PC-3 (cell line): ENCODE measurements at regions not wholly inside any gene's neighbourhood (a gene's known extent, or its start where the extent isn't known, plus 50 kb on each side); places are given as distances from the start of the nearest gene placed in this dataset.

Experiments
- ATAC-seq: fragments of 200-7000 bp; cut with Tn5 transposase; 2 replicates; pipeline ENCODE4 v1.9.1; 2020; ENCODE audit warnings: mild to moderate bottlenecking, moderate library complexity
- BruUV-seq: library from RNA; stranded (reverse); fragments of 400-500 nt; replicated peaks from 2 replicates; lab custom pipeline; 2021; lab: Mats Ljungman, UMichigan
- CTCF ChIA-PET: fragments of 300-600 bp; sonication (Branson Sonifier 250); formaldehyde crosslinking; loops from one replicate; lab custom pipeline; 2022; ENCODE audit warnings: antibody characterized with exemption; lab: Charles Lee
- POLR2A ChIA-PET: fragments of 300-600 bp; sonication (Branson Sonifier 250); formaldehyde crosslinking; loops from one replicate; lab custom pipeline; 2022; ENCODE audit warnings: antibody characterized with exemption; ENCODE audit not compliant: unreplicated experiment; lab: Charles Lee
- DNase-seq: peaks from one replicate; pipeline ENCODE4 v3.0.0-alpha.2; 2015
- H2AFZ ChIP-seq: fragments of 300-600 bp; sonication (generic); 2 replicates; pipeline ENCODE4 v1.6.0; 2016; ENCODE audit warnings: antibody characterized with exemption, low read length
- H3F3A ChIP-seq: fragments of 300-600 bp; sonication (generic); one replicate; pipeline ENCODE4 v1.6.0; 2017; ENCODE audit warnings: antibody characterized with exemption, low read length, control low read depth, mild to moderate bottlenecking; ENCODE audit not compliant: unreplicated experiment
- H3K27ac ChIP-seq: fragments of 300-600 bp; sonication (generic); 2 replicates; pipeline ENCODE4 v1.5.1; 2016; ENCODE audit warnings: mild to moderate bottlenecking, low read length
- H3K27me3 ChIP-seq: fragments of 300-600 bp; sonication (generic); 2 replicates; pipeline ENCODE4 v1.6.1; 2016; ENCODE audit warnings: low read length, mixed read lengths
- H3K36me3 ChIP-seq: fragments of 300-600 bp; sonication (generic); 2 replicates; pipeline ENCODE4 v1.6.1; 2016; ENCODE audit warnings: low read depth, mixed run types, low read length, mixed read lengths
- H3K4me1 ChIP-seq: fragments of 300-600 bp; sonication (generic); 2 replicates; pipeline ENCODE4 v1.5.1; 2016; ENCODE audit warnings: low read length; ENCODE audit not compliant: insufficient read depth
- H3K4me2 ChIP-seq: fragments of 300-600 bp; sonication (generic); 2 replicates; pipeline ENCODE4 v1.6.0; 2016; ENCODE audit warnings: low read length
- H3K4me3 ChIP-seq: fragments of 300-600 bp; sonication (generic); 2 replicates; pipeline ENCODE4 v1.5.1; 2016; ENCODE audit warnings: mild to moderate bottlenecking, low read length, mixed read lengths
- H3K79me2 ChIP-seq: fragments of 300-600 bp; sonication (generic); 2 replicates; pipeline ENCODE4 v1.6.1; 2017; ENCODE audit warnings: low read length, mixed read lengths
- H3K9ac ChIP-seq: fragments of 300-600 bp; sonication (generic); 2 replicates; pipeline ENCODE4 v1.6.0; 2016; ENCODE audit warnings: mild to moderate bottlenecking, low read length
- H3K9me2 ChIP-seq: fragments of 300-600 bp; sonication (generic); replicated peaks from 2 replicates; pipeline ENCODE4 v1.6.1; 2016; ENCODE audit warnings: mixed run types, low read length, mixed read lengths
- H3K9me3 ChIP-seq: fragments of 300-600 bp; sonication (generic); 2 replicates; pipeline ENCODE4 v1.6.1; 2016; ENCODE audit warnings: low read length, mixed read lengths
- H4K20me1 ChIP-seq: fragments of 300-600 bp; sonication (generic); 2 replicates; pipeline ENCODE4 v1.6.1; 2016; ENCODE audit warnings: low read length, mixed read lengths
- CTCF ChIP-seq: fragments of 300-600 bp; sonication (generic); conservative IDR thresholded peaks from 2 replicates; pipeline ENCODE4 v1.5.1; 2017; ENCODE audit warnings: antibody characterized with exemption, low read depth, mild to moderate bottlenecking, low read length
- EZH2 ChIP-seq: fragments of 300-600 bp; sonication (generic); IDR thresholded peaks from one replicate; pipeline ENCODE4 v1.6.1; 2017; ENCODE audit warnings: antibody characterized with exemption, mild to moderate bottlenecking, low read length; ENCODE audit not compliant: unreplicated experiment
- EZH2phosphoT487 ChIP-seq: fragments of 300-600 bp; sonication (generic); IDR thresholded peaks from 2 replicates; pipeline ENCODE4 v1.6.1; 2018; ENCODE audit warnings: mild to moderate bottlenecking, antibody characterized with exemption, low read length, borderline replicate concordance
- intact Hi-C: fragments of 100-400 bp; cut with micrococcal nuclease; formaldehyde crosslinking; loops from 2 replicates; pipeline ENCODE4 v1.9.0; 2023

GRCh38 chr16:79543219-79543618, 57.3 kb downstream of the MAF start:
- Histone ChIP-seq H3K4me2 (no peak overlapping the region), H3K36me3 (no peaks in the 10 kb centered on the region), H2AFZ (no peak overlapping the region), H3K9me3 (no peaks in the 10 kb centered on the region), H4K20me1 (no peaks in the 10 kb centered on the region), H3K9me2 (no peaks in the 10 kb centered on the region), H3K4me1 (no peaks in the 10 kb centered on the region), H3K9ac (no peak overlapping the region), H3K79me2 (no peaks in the 10 kb centered on the region), H3K27ac (no peak overlapping the region), H3K27me3 (no peaks in the 10 kb centered on the region), H3K4me3 (no peak overlapping the region), H3F3A (no peaks in the 10 kb centered on the region)
- DNase-seq (no peak), ATAC-seq (no peak)
- no peak for TF ChIP-seq EZH2phosphoT487
- TF ChIP-seq CTCF = no peak
- no peak for TF ChIP-seq EZH2
- ChIA-PET CTCF (no interaction called here), POLR2A (no interaction called here)
- intact Hi-C loops = no loop called here
- no TSS peak for BruUV-seq

- H3K4me1 ChIP-seq = no peaks in the 10 kb centered on the region
- no peaks in the 10 kb centered on the region for H3K79me2 ChIP-seq
- no peaks in the 10 kb centered on the region for H3F3A ChIP-seq
- intact Hi-C loops = no loop called here
- no peak overlapping the region for H2AFZ ChIP-seq
- no peaks in the 10 kb centered on the region for H3K36me3 ChIP-seq
- no peak overlapping the region for H3K4me3 ChIP-seq
- no TSS peak for BruUV-seq
- ChIA-PET POLR2A (no interaction called here), CTCF (no interaction called here)
- no peak for DNase-seq
- TF ChIP-seq EZH2phosphoT487 (no peak), CTCF (no peak), EZH2 (no peak)
- no peak overlapping the region for H3K4me2 ChIP-seq
- no peak overlapping the region for H3K9ac ChIP-seq
- H3K9me3 ChIP-seq = no peaks in the 10 kb centered on the region
- H3K27ac ChIP-seq = no peak overlapping the region
- H4K20me1 ChIP-seq = no peaks in the 10 kb centered on the region
- no peak for ATAC-seq
- no peaks in the 10 kb centered on the region for H3K27me3 ChIP-seq
- H3K9me2 ChIP-seq = no peaks in the 10 kb centered on the region
Measured at GRCh38 chr16:79542237-79542774, 58.2 kb downstream of the MAF start.

DNA sequence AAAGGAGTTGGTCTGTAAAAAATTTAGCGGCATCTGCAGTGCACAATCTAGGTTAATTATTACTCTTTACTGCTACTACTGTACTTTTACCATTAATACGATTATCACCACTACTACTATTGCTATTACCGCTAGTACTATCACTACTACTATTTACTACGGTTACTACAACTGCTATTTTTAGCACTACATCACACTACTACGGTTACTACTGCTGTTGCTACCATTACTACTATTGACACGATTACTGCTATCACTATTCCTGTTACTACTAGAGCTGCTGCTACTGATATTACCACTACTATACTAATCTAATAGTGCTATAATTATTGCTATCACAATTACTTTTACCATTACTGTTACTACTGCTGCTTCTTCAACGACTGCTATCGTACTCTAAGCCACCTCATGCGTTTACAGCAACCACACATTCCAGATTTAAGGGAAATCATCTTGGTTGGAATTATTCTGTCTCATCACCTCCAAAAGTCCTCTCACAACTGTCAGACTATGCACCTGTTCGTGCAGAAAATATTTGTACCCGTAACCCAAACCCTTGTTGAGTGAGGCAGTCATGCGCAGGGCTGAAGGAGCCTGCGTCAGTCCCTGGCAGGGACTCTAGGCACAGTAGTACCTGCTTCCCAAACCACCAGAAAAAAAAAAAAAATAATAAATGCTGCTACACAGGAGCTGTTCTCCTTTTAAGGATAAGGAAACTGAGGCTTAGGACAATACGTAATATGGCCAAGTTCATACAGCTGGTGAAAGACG, 59.5 kb downstream of the MAF start:
- ChIA-PET CTCF (no interaction called here), POLR2A (no interaction called here)
- no TSS peak for BruUV-seq
- TF ChIP-seq CTCF (no peak), EZH2phosphoT487 (no peak), EZH2 (no peak)
- no peak for DNase-seq
- Histone ChIP-seq H3K4me1 (no peaks in the 10 kb centered on the region), H4K20me1 (no peaks in the 10 kb centered on the region), H3F3A (no peaks in the 10 kb centered on the region), H3K27ac (no peak overlapping the region), H3K4me3 (no peak overlapping the region), H3K9ac (no peak overlapping the region), H3K36me3 (no peaks in the 10 kb centered on the region), H3K79me2 (no peaks in the 10 kb centered on the region), H3K9me2 (no peaks in the 10 kb centered on the region), H3K4me2 (no peak overlapping the region), H2AFZ (no peak overlapping the region), H3K27me3 (no peaks in the 10 kb centered on the region), H3K9me3 (no peaks in the 10 kb centered on the region)
- intact Hi-C loops = no loop called here
- ATAC-seq = no peak
